Testis (tissue), 2 donors: ENCODE measurements at regions not wholly inside any gene's neighbourhood (a gene's known extent, or its start where the extent isn't known, plus 50 kb on each side); places are given as distances from the start of the nearest gene placed in this dataset.

Source experiments
- CTCF ChIP-seq, 3 experiments: fragments of 450-650 bp in 2 of 3; fragments of 200-600 bp in 1 of 3; sonication (generic) in 1 of 3; IDR thresholded peaks; one replicate each; pipeline ENCODE4 v1.5.1; 2016 to 2019; ENCODE audit warnings: antibody characterized with exemption in 3 of 3, mild to moderate bottlenecking in 2 of 3, moderate library complexity in 1 of 3
- POLR2A ChIP-seq: fragments of 450-650 bp; IDR thresholded peaks from one replicate; pipeline ENCODE4 v1.6.1; 2017; ENCODE audit warnings: antibody characterized with exemption, mild to moderate bottlenecking, moderate library complexity

DNA sequence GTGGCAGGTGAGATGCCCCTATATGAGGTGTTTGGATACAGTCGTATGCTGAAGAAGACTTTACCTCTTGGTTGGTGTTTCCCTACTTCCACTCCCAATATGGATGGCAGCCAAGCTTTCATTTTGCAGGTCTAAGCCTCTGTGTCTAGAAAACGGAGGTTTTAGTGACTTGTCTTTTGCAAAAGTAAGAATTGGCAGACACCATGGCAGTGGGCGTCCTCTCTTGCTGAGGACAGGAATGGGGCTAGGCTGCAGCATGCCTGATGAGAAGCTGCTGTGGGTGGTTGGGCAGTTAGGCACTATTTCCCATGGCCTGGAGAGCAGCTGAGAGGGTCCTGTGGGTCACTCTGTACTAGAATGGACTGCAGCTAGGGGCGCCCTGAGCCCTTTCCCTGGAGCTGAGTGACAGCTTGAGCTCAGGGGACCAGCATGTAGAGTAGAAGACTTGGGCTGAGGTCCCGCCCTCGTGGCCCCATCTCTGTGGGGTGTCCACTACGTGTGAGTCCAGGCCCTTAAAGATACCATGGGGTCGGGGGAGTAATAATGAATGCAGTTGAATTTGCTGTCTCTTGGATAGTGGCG lies 127.4 kb downstream of the CDH26 start:
- no peak for TF ChIP-seq CTCF (IDR thresholded peaks at IDR 0.05)
- TF ChIP-seq POLR2A, result no peak
